GM12891 (cell line): ENCODE measurements at regions not wholly inside any gene's neighbourhood (a gene's known extent, or its start where the extent isn't known, plus 50 kb on each side); places are given as distances from the start of the nearest gene placed in this dataset.

Experiments used
- POLR2A ChIP-seq: IDR thresholded peaks from 2 replicates; pipeline ENCODE4 v1.6.1; 2011; ENCODE audit warnings: low read depth, low read length, control low read depth
- POLR2AphosphoS5 ChIP-seq: IDR thresholded peaks from 2 replicates; pipeline ENCODE4 v1.6.1; 2011; ENCODE audit warnings: low read depth, low read length, control low read depth

- TF ChIP-seq POLR2AphosphoS5 (no peak), POLR2A (no peak)
Measured at GRCh38 chr1:242784084-242784483, 259.6 kb upstream of the PLD5 start.
